HG02588 (cell line): ENCODE measurements at regions not wholly inside any gene's neighbourhood (a gene's known extent, or its start where the extent isn't known, plus 50 kb on each side); places are given as distances from the start of the nearest gene placed in this dataset.
"Not testable (repeated sequence)": the region's sequence is repeated elsewhere in the genome, so short reads cannot be mapped to it uniquely, and the experiment has no call there.

ENCODE experiments used
- ATAC-seq: cut with Tn5 transposase; IDR thresholded peaks from one replicate; pipeline ENCODE4 v1.9.1; 2021; ENCODE audit warnings: mild to moderate bottlenecking, moderate library complexity; ENCODE audit not compliant: unreplicated experiment

DNA sequence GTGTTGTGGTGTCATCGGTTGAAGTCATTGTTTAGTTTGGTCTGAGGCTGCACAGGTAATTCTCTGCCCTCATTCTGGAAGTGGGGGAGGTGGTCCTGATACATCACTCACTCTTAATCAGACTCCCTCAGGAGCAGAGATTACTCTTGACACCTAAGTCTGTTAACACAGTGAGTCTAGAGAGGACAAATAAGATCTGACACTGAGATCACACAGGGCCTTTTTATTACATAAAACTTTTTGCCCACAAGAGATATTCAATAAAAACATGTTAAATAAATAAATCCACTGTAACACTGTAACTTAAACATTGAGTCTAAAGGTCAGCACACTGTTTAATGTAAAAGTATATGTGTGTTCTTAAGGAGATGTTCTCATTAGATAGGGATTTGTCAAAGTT lies 57.1 kb upstream of the MBNL1 start:
- ATAC-seq: no peak

DNA sequence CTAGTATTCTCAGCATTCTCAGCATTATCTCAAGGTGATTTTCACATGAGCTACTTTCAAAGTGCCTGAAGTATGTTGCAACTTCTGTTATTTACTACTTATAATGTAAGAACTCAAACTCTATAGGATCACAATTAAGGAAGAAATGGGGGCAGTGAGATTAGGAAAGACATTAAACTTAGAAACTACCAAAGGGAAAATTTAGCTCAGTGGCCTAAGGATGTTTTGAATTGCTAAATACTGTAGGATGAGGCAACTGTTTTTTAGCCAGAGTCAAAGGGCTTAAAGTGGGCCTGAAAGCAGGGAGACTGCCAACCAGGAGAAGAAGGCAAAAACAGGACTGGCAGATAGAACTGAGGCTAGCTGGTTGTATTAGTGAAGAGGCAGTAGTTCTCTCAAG lies 55.5 kb upstream of the MBNL1 start:
- ATAC-seq: no peak

DNA sequence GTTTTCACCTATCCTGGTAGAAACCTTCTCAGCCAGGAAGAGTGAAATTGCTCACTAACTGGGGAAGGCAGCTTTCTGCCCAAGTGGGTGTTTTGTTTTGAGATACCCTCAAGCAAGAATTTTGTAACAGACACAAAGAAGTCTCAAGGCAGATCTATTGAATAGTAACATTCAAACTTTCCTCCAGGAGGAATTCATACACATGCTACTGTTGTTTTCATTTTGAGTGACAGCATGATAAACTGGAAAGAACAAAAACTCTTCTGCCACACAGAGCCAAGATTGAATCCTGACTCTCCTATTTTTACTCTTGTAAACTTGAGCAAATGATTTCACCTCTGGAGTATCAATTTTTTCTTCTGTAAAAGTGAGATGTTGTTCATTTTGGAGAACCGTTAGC lies 54.8 kb upstream of the MBNL1 start:
- ATAC-seq: no peak

DNA sequence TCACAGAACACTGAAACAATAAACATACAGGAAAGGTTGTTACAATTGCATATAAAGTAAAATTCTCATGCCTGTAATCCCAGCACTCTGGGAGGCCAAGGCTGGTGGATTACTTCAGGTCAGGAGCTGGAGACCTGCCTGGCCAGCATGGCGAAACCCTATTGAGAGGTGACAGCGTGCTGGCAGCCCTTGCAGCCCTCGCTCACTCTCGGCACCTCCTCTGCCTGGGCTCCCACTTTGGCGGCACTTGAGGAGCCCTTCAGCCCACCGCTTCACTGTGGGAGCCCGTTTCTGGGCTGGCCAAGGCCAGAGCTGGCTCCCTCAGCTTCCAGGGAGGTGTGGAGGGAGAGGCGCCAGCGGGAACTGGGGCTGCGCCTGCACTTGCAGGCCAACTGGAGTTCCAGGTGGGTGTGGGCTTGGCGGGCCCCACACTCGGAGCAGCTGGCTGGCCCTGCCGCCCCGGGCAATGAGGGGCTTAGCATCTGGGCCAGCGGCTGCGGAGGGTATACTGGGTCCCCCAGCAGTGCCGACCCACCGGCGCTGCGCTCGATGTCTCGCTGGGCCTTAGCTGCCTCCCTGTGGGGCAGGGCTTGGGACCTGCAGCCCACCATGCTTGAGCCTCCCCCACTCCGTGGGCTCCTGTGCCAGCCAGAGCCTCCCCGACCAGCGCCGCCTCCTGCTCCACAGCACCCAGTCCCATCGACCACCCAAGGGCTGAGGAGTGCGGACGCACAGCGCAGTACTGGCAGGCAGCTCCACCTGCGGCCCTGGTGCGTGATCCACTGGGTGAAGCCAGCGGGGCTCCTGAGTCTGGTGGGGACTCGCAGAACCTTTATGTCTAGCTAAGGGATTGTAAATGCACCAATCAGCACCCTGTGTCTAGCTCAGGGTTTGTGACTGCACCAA lies 51.5 kb upstream of the MBNL1 start:
- not testable (repeated sequence) for ATAC-seq

DNA sequence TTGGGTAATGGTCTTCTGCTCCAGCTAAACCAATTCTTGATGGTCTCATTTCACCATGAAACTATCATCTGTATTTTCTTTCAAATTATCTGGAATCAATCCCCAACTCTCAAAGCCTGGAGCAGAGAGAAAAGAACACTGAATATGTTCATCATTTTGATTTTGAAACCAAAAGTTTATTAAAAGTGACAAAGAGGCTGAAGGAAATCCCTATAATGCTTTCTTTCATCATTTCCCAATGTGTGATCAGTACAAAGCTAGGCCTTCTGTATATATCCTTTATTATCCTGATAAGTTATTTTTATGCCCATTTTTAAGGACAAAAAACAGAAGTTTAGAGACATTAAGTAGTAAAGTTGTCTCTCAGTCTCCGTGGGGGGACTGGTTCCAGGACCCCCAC lies 50.1 kb upstream of the MBNL1 start:
- no peak for ATAC-seq
